Ishikawa (cell line): ENCODE measurements at regions not wholly inside any gene's neighbourhood (a gene's known extent, or its start where the extent isn't known, plus 50 kb on each side); places are given as distances from the start of the nearest gene placed in this dataset.

ENCODE experiments used
- EP300 ChIP-seq: IDR thresholded peaks from 2 replicates; pipeline ENCODE4 v1.6.1; 2012; ENCODE audit warnings: borderline replicate concordance
- FOXM1 ChIP-seq: IDR thresholded peaks from 2 replicates; pipeline ENCODE4 v1.6.1; 2012; ENCODE audit warnings: low read depth, borderline replicate concordance
- NFIC ChIP-seq: IDR thresholded peaks from 2 replicates; pipeline ENCODE4 v1.6.1; 2012

- no peak for TF ChIP-seq EP300
- TF ChIP-seq NFIC: no peak
- no peak for TF ChIP-seq FOXM1
Measured at GRCh38 chr2:128742467-128742866, 423.8 kb upstream of the HS6ST1 start.
